Esophagus squamous epithelium (tissue), 4 donors: ENCODE measurements at regions not wholly inside any gene's neighbourhood (a gene's known extent, or its start where the extent isn't known, plus 50 kb on each side); places are given as distances from the start of the nearest gene placed in this dataset.

ENCODE experiments used
- POLR2A ChIP-seq, 4 donors: fragments of 450-650 bp; IDR thresholded peaks; one replicate each; pipeline ENCODE4 v1.6.1; 2017; ENCODE audit warnings: antibody characterized with exemption in 4 of 4, mild to moderate bottlenecking in 4 of 4, moderate library complexity in 3 of 4
- TF ChIP-seq, protein P1 (sequence below), 6 experiments: fragments of 450-650 bp in 4 of 6; fragments of 200-600 bp in 2 of 6; sonication (generic) in 2 of 6; IDR thresholded peaks; one replicate each; pipeline ENCODE4 v1.5.1; 2016 to 2019; ENCODE audit warnings: antibody characterized with exemption in 6 of 6, mild to moderate bottlenecking in 4 of 6, moderate library complexity in 4 of 6

DNA sequence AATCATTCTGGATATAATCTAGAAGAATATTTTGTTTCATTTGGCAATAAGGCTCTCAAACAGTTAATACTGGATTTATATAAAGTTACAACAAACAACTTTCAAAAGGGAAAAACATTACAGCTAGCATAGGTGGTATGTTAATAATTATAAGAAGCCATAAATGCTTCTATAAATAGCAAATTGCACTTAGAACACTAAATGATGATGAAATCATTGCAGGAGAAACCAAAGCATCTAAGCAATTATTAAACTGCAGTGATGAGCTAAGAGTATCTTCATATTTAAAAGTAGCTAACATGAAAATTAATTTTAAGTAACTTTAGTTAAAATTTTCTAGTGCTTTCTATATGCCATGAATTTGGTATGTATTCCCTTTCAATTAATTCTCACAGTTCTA is 189.5 kb downstream of the CENPC start:
- TF ChIP-seq, protein P1, sequence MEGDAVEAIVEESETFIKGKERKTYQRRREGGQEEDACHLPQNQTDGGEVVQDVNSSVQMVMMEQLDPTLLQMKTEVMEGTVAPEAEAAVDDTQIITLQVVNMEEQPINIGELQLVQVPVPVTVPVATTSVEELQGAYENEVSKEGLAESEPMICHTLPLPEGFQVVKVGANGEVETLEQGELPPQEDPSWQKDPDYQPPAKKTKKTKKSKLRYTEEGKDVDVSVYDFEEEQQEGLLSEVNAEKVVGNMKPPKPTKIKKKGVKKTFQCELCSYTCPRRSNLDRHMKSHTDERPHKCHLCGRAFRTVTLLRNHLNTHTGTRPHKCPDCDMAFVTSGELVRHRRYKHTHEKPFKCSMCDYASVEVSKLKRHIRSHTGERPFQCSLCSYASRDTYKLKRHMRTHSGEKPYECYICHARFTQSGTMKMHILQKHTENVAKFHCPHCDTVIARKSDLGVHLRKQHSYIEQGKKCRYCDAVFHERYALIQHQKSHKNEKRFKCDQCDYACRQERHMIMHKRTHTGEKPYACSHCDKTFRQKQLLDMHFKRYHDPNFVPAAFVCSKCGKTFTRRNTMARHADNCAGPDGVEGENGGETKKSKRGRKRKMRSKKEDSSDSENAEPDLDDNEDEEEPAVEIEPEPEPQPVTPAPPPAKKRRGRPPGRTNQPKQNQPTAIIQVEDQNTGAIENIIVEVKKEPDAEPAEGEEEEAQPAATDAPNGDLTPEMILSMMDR (IDR thresholded peaks at IDR 0.05): no peak
- TF ChIP-seq POLR2A (IDR thresholded peaks at IDR 0.05): no peak
